ENCODE measurements at regions not wholly inside any gene's neighbourhood (a gene's known extent, or its start where the extent isn't known, plus 50 kb on each side); places are given as distances from the start of the nearest gene placed in this dataset.

DNA sequence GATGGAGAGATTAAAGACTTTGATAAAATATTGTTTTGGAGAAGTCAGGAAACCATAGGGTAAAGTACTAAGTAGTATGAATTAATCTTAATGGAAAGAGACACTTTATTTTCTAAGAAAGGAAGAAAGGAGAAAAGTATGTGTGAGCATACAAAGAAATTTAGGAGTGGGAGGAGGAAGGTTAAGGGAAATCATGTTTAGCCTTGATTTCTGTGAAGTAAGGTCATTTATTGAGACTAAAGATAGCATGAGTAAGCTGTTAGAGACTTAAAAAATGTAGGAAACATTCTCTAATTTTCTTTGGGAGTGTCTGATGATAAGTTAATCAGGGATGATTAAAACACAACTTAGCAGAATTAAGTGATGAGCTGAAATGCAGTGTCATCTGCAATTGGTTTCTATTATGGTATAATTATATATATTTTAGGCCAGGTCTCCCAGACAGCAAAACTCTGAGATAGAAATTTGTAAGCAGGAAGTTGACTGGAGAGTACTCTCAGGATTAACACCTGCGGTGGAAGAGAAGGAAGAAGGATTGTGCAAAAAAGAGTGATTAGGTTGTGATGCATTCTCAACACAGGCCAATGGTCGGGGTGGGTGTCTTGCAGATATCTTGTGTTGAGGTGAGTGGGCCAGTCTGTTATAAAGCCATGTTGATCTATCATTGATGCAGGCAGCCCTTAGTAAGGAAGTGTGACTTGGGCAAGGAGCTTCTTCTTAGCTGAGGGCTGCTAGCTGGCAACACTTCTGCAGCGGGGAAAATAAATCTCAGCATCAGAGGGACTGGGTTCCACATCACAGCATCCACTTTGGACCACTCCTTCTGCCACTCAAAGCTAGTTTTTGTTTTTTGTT is 256.2 kb downstream of the AEBP2 start:
- no peak for DNase-seq (ENCODE audit: low read depth, low spot score)
- Histone ChIP-seq H3K4me3 (replicated peaks in 1 of 2; ENCODE audit: low read depth in 1 of 2, low read length in 2 of 2) (no peak overlapping the region), H3K9me2 (ENCODE audit: insufficient read depth) (no peaks in the 10 kb centered on the region), H3K9ac (ENCODE audit: low read length) (no peak overlapping the region), H3K79me2 (ENCODE audit: insufficient read depth, low read length) (no peaks in the 10 kb centered on the region), H4K20me1 (ENCODE audit: insufficient read depth) (no peaks in the 10 kb centered on the region), H3K27ac (ENCODE audit: low read depth, low read length) (no peak overlapping the region), H3K4me2 (ENCODE audit: low read length) (no peak overlapping the region), H2AFZ (ENCODE audit: low read depth, low read length, poor library complexity, severe bottlenecking) (no peak overlapping the region), H3K36me3 (ENCODE audit: control insufficient read depth in 1 of 2, insufficient read depth in 2 of 2, low read length in 2 of 2) (no peaks in the 10 kb centered on the region), H3K9me3 (ENCODE audit: control insufficient read depth in 1 of 2, insufficient read depth in 1 of 2, low read depth in 1 of 2, low read length in 2 of 2) (no peaks in the 10 kb centered on the region), H3K4me1 (ENCODE audit: control insufficient read depth in 1 of 2, insufficient read depth in 2 of 2, low read length in 2 of 2) (no peaks in the 10 kb centered on the region), H3K27me3 (ENCODE audit: insufficient read depth, low read length) (no peaks in the 10 kb centered on the region)
- CTCF ChIA-PET = no interaction called here
- no peak for ATAC-seq
- BruUV-seq (replicated peaks) = no TSS peak
- POLR2A ChIA-PET = no interaction called here
- RAD21 ChIA-PET (ENCODE audit: low non-redundant PET in 1 of 2, low total read pairs in 2 of 2, uncharacterized antibody in 2 of 2, unreplicated experiment in 2 of 2) = no interaction called here
- intact Hi-C loops (cut with micrococcal nuclease) = no loop called here
- TF ChIP-seq CEBPB (IDR thresholded peaks at IDR 0.05; ENCODE audit: low read depth) = no peak
- TF ChIP-seq, protein P1, sequence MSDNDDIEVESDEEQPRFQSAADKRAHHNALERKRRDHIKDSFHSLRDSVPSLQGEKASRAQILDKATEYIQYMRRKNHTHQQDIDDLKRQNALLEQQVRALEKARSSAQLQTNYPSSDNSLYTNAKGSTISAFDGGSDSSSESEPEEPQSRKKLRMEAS (IDR thresholded peaks at IDR 0.05) = no peak
- TF ChIP-seq POLR2A (IDR thresholded peaks at IDR 0.05; ENCODE audit: borderline replicate concordance, extremely low read depth, insufficient read depth, insufficient read length) = no peak

DNA sequence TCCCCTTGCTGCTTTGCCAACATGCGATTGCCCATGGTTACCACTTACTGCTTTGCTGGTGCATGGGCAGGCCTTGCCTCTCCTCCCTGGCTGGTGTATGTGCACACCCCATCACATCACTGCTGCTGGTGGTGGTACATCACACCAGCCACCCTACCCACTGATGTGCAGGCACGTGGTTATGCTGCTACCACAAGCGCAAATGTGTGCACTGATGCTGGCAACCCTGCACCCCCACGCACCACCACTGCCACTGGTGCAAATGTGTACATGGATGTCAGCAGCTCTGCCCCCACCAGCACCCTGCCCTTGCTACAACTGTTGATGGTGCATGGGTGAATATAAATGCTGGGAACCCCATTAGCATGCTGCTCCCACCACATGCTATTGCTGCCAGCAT is 261.7 kb downstream of the AEBP2 start:
- intact Hi-C loops (cut with micrococcal nuclease) = no loop called here
- ChIA-PET RAD21 (ENCODE audit: low non-redundant PET in 1 of 2, low total read pairs in 2 of 2, uncharacterized antibody in 2 of 2, unreplicated experiment in 2 of 2) (no interaction called here), POLR2A (no interaction called here), CTCF (no interaction called here)
- BruUV-seq (replicated peaks) = no TSS peak
- Histone ChIP-seq H3K27me3 (ENCODE audit: insufficient read depth, low read length) (no peaks in the 10 kb centered on the region), H3K9ac (ENCODE audit: low read length) (no peak overlapping the region), H3K9me2 (ENCODE audit: insufficient read depth) (no peaks in the 10 kb centered on the region), H3K9me3 (ENCODE audit: control insufficient read depth in 1 of 2, insufficient read depth in 1 of 2, low read depth in 1 of 2, low read length in 2 of 2) (no peaks in the 10 kb centered on the region), H2AFZ (ENCODE audit: low read depth, low read length, poor library complexity, severe bottlenecking) (no peak overlapping the region), H3K4me1 (ENCODE audit: control insufficient read depth in 1 of 2, insufficient read depth in 2 of 2, low read length in 2 of 2) (no peaks in the 10 kb centered on the region), H3K27ac (ENCODE audit: low read depth, low read length) (no peak overlapping the region), H3K4me3 (replicated peaks in 1 of 2; ENCODE audit: low read depth in 1 of 2, low read length in 2 of 2) (no peak overlapping the region), H3K36me3 (ENCODE audit: control insufficient read depth in 1 of 2, insufficient read depth in 2 of 2, low read length in 2 of 2) (no peaks in the 10 kb centered on the region), H3K4me2 (ENCODE audit: low read length) (no peak overlapping the region), H4K20me1 (ENCODE audit: insufficient read depth) (no peaks in the 10 kb centered on the region), H3K79me2 (ENCODE audit: insufficient read depth, low read length) (no peaks in the 10 kb centered on the region)
- no peak for DNase-seq (ENCODE audit: low read depth, low spot score)
- no peak for ATAC-seq
- TF ChIP-seq, protein P1 (IDR thresholded peaks at IDR 0.05) = no peak
- TF ChIP-seq, protein P2, sequence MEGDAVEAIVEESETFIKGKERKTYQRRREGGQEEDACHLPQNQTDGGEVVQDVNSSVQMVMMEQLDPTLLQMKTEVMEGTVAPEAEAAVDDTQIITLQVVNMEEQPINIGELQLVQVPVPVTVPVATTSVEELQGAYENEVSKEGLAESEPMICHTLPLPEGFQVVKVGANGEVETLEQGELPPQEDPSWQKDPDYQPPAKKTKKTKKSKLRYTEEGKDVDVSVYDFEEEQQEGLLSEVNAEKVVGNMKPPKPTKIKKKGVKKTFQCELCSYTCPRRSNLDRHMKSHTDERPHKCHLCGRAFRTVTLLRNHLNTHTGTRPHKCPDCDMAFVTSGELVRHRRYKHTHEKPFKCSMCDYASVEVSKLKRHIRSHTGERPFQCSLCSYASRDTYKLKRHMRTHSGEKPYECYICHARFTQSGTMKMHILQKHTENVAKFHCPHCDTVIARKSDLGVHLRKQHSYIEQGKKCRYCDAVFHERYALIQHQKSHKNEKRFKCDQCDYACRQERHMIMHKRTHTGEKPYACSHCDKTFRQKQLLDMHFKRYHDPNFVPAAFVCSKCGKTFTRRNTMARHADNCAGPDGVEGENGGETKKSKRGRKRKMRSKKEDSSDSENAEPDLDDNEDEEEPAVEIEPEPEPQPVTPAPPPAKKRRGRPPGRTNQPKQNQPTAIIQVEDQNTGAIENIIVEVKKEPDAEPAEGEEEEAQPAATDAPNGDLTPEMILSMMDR (IDR thresholded peaks at IDR 0.05 in 2 of 3, conservative IDR thresholded peaks at IDR 0.05 in 1 of 3; ENCODE audit: borderline replicate concordance in 1 of 3, insufficient read depth in 1 of 3, low read depth in 2 of 3, low read length in 2 of 3) = no peak
- no peak for TF ChIP-seq EZH2phosphoT487 (IDR thresholded peaks at IDR 0.05; ENCODE audit: borderline replicate concordance)
- TF ChIP-seq POLR2A (IDR thresholded peaks at IDR 0.05; ENCODE audit: borderline replicate concordance, extremely low read depth, insufficient read depth, insufficient read length) = no peak
- TF ChIP-seq RAD21 (IDR thresholded peaks at IDR 0.05; ENCODE audit: low read depth) = no peak
- TF ChIP-seq SP1 (IDR thresholded peaks at IDR 0.05; ENCODE audit: low read depth) = no peak
- no peak for TF ChIP-seq JUND (IDR thresholded peaks at IDR 0.05)
- TF ChIP-seq ELF1 (IDR thresholded peaks at IDR 0.05; ENCODE audit: borderline replicate concordance, low read depth) = no peak
- TF ChIP-seq EZH2 (IDR thresholded peaks at IDR 0.05) = no peak
- no peak for TF ChIP-seq ZFX (IDR thresholded peaks at IDR 0.05)
- TF ChIP-seq ZNF274 (IDR thresholded peaks at IDR 0.05; ENCODE audit: low read depth, low read length) = no peak
- TF ChIP-seq CEBPB (IDR thresholded peaks at IDR 0.05; ENCODE audit: low read depth) = no peak
- TF ChIP-seq SRF (IDR thresholded peaks at IDR 0.05; ENCODE audit: low read depth) = no peak
- TF ChIP-seq POLR2AphosphoS5 (IDR thresholded peaks at IDR 0.05; ENCODE audit: low read depth, low read length) = no peak
- TF ChIP-seq, protein P3, sequence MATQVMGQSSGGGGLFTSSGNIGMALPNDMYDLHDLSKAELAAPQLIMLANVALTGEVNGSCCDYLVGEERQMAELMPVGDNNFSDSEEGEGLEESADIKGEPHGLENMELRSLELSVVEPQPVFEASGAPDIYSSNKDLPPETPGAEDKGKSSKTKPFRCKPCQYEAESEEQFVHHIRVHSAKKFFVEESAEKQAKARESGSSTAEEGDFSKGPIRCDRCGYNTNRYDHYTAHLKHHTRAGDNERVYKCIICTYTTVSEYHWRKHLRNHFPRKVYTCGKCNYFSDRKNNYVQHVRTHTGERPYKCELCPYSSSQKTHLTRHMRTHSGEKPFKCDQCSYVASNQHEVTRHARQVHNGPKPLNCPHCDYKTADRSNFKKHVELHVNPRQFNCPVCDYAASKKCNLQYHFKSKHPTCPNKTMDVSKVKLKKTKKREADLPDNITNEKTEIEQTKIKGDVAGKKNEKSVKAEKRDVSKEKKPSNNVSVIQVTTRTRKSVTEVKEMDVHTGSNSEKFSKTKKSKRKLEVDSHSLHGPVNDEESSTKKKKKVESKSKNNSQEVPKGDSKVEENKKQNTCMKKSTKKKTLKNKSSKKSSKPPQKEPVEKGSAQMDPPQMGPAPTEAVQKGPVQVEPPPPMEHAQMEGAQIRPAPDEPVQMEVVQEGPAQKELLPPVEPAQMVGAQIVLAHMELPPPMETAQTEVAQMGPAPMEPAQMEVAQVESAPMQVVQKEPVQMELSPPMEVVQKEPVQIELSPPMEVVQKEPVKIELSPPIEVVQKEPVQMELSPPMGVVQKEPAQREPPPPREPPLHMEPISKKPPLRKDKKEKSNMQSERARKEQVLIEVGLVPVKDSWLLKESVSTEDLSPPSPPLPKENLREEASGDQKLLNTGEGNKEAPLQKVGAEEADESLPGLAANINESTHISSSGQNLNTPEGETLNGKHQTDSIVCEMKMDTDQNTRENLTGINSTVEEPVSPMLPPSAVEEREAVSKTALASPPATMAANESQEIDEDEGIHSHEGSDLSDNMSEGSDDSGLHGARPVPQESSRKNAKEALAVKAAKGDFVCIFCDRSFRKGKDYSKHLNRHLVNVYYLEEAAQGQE (IDR thresholded peaks at IDR 0.05; ENCODE audit: low read depth) = no peak
